SIG-M5 treated with dmso at 0.1 percent for 504 hours (cell line): ENCODE measurements at regions not wholly inside any gene's neighbourhood (a gene's known extent, or its start where the extent isn't known, plus 50 kb on each side); places are given as distances from the start of the nearest gene placed in this dataset.
"Not testable (repeated sequence)": the region's sequence is repeated elsewhere in the genome, so short reads cannot be mapped to it uniquely, and the experiment has no call there.

Experiments
- DNase-seq: peaks from one replicate; lab custom pipeline; 2025; ENCODE audit not compliant: unreplicated experiment; lab: John Stamatoyannopoulos, UW

DNA sequence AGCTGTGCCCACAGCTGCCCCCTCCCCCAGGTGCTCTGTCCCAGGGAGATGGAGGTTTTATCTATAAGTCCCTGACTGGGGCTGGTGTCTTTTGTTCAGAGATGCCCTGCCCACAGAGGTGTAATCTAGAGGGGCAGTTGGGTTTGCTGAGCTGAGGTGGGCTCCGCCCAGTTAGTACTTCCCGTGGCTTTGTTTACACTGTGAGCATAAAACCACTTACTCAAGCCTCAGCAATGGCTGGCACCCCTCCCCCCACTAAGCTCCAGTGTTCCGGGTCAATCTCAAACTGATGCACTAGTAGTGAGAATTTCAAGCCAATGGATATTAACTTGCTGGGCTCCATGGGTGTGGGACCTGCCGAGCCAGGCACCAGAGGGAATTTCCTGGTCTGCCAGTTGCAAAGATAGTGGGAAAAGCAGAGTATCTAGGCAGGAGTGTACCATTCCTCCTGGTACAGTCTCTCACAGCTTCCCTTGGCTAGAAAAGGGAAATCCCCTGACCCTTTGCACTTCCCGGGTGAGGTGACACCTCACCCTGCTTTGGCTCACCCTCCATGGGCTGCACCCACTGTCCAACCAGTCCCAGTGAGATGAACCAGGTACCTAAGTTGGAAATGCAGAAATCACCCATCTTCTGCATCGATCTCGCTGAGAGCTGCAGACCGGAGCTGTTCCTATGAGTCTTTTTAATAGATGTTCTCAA is 509.6 kb downstream of the TMEM38B start:
- DNase-seq = not testable (repeated sequence)

DNA sequence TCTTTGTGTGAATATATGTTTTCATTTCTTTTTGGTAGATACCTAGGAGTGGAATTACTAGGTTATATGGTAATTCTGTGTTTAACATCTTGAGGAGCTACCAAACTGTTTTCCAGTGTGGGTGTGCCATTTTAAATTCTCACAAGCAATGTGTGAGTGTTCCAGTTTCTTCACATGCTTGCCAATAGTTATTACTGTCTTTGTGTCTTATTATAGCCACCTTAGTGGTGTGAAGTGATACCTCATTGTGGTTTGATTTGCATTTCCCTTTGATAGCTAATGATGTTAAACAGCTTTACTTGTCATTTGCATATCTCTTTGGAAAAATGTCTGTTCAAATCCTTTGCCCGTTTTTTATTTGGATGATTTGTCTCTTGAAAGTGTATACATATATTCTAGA is 513.0 kb downstream of the TMEM38B start:
- DNase-seq = no peak

DNA sequence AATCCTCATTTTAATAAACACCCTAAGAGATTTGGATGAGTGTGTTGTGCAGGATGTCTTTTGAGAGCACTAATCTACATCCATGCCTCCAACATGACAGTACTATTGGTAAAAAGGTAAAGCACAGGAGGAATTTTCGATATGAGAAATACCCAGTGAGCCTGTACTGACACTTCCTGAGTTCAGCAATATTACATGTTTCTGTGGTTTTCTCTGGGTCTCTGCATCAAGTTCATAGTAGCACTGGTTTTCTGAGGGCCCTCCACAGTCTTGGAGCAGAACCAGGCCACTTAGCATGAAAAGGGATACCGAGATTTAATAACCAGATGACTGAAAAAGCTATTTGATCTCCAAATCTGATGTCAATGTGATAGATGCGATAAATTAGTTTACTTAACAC is 524.1 kb downstream of the TMEM38B start:
- no peak for DNase-seq

DNA sequence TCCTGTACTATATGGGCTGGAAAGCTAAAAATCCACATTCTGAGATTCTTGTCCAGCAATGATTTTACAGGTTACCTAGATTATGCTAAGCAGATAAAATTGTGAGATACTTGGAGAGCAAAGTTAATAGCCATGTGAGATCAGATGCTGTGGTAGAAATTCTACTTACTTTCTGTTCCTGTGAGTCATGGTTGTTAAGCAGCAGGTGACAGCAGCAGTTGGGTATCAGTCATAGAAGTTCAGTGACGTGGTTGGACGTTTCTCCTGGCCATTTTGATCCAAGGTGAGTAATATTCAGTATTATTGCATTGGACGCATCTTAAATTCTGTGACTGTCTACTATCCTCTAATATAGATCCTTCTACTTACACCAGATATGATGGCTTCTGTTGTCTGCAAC is 524.5 kb downstream of the TMEM38B start:
- no peak for DNase-seq

DNA sequence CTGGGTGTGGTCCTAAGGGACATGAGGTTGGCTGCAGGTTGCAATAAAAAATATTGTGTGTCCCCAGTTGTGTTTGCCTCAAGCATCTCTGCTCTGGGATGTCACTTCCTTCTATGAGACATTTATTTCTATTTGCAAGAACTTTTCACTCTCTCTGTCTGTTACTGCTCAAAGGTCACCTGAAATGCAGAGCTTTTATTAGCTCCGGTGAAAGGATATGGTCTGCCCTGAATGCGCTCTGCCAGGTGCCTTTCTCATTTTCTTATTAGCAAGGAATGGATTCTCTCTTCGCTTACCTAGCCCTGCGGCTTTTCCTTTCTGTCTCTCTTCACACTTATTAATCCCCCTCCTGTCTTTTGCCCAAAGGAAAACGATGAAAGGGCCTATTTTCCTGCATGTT is 526.1 kb downstream of the TMEM38B start:
- DNase-seq = no peak

DNA sequence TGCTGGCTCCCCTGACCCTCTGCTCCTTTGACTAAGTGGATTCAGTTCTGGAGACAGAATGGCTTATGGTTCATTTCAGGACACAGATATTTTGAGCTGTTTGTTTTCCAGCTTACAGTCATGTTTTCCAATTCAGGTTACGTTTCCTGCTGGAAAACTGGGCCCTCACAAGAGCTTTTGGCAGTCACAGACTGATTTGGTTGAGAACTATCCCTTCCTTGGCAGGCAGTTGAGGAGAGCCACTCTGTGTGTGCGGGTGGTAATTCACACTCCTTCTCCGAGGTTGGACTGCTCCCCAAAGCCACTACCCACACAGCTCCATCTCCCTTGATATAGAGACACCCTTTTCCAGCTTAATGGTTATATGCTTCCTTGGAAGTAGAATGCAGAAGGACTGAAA is 534.5 kb downstream of the TMEM38B start:
- DNase-seq = no peak

DNA sequence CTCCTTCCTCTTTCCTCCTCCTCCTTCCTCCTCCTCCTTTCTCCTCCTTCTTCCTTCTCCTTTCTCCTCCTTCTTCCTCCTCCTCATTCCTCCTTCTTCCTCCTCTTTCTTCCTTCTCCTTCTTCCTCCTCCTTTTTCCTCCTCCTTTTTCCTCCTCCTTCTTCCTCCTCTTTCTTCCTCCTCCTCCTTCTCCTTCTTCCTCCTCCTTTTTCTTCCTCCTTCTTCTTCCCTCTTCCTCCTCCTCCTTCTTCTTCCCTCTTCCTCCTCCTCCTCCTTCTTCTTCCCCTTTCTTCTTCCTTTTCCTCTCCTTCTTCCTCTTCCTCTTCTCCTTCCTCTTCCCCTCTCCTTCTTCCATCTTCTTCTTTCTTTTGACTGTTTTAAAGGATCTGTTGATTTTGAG is 538.8 kb downstream of the TMEM38B start:
- no peak for DNase-seq

DNA sequence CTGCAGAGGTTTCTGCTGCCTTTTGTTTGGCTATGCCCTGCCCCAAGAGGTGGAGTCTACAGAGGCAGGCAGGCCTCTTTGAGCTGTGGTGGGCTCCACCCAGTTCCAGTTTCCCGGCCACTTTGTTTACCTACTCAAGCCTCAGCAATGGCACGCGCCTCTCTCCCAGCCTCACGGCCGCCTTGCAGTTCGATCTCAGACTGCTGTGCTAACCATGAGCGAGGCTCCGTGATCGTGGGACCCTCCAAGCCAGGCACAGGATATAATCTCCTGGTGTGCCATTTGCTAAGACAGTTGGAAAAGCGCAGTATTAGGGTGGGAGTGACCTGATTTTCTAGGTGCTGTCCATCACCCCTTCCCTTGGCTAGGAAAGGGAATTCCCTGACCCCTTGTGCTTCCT is 566.6 kb downstream of the TMEM38B start:
- DNase-seq = not testable (repeated sequence)

DNA sequence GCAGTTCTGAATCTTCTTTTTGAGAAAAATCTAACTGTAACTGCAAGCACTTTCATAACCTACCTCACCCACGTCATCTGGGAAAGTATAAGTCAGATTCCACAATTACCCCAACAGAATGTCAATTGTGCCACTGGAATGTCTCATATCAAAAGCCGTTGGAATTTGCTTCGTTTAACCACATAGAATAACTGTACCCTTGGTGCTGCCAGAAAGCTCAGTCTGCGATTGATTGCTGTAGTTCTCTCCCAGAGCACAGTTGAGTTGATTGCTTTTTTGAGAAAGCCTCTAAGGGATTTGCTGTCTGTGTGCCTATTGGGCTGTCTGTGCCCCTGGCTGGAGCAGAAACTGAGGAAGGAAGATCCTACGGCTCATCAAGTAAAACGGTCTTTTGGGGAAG is 583.6 kb downstream of the TMEM38B start:
- no peak for DNase-seq

DNA sequence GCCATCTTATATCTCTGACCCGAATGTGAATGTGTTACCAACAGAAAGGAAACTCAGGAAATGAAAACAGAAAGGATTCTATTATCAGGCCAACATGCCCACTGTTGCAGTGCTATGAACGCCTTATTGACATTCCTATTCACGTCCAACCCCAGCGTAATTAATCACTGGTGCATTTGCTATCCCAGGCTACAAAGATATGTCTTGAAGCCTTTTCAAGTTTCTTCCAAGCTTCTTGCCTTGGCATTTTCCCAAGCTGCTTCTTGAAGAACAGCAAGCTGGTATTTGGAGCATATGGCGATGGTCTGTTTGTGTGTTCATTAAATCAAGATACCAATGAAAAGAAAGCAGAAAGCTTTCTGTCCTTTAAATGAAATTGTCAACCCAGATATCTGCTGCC is 579.2 kb upstream of the ZNF462 start:
- no peak for DNase-seq

DNA sequence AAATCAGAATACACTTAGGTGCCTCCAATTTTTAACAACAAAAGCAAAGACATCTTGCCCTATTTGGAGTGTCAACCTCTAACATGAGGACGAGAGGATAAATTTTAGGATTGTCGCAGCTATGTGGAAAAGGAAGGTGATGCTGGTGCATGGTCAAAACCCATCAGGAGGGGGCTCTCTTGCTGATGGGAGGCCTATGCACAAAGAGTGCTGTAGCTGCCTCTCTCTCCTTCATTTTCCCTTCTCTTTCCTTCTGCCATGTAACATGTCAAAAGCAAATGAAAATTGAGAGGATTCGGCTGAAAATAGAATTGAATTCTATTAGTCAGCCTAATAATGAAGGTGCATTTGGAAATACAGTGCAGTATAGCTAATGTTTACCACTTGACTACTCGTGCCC is 578.7 kb upstream of the ZNF462 start:
- no peak for DNase-seq

DNA sequence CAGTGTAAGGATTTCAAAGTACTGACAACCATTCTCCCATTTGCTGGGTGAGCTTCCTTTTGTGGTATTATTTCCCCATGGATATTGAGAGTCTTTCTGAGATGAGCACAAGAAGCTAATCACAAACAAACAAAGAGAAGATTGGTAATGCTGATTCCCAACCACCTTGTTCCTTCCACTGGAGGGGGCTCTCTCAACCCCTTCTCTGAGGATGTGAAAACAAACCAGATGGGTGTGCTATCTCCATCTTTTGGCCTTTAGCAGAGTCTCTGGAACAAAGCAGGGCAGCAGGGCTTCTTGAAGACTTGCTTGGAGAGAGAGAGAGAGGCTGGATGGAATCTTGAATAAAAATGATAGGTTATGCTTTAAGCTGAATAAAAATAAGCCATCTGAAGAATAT is 576.7 kb upstream of the ZNF462 start:
- DNase-seq = peak; percentile 16

DNA sequence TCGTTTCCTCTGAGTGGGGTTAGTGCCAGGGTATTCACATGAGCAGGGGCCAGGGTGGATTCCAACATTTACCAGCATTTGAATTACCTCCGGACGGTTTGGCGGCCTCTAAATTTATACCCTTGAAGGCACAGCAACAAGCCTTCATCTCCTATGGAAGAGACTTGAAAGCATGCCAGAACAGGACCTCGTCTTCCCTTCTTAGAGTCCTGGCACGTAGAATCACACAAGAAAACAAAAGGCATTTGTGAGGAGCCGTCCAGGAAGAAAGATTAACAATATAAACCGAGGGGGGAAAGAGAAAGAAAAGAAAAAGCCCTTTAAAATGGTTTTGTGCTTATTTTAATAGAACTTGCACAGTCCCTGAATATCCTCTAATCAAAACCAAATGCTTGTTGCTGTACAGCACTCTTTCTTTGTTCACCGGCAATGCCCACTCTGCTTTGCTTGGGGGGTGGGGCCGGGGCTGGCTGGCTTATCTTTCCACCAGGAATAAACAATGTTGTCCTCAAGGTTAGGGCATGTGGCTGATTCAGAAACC is 575.8 kb upstream of the ZNF462 start:
- no peak for DNase-seq

DNA sequence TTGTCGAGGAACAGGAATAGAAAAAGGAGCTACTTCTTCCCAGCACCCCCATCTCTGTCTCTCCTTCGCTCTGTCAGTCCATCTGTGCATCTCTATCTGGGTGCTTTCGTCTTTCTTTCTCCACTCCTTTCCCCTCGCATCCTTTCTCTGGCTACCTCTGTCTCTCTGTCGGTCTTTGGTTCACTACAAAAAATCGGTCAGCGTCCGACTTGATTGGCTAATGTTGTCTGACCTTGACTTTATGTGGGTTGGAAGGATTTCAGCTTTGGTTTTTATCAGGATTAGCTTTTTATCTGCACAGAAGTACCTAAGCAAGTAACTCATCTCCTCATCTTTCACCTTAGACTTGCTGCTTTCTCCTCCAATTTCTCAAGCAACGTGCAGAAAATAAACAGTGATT is 575.2 kb upstream of the ZNF462 start:
- no peak for DNase-seq

DNA sequence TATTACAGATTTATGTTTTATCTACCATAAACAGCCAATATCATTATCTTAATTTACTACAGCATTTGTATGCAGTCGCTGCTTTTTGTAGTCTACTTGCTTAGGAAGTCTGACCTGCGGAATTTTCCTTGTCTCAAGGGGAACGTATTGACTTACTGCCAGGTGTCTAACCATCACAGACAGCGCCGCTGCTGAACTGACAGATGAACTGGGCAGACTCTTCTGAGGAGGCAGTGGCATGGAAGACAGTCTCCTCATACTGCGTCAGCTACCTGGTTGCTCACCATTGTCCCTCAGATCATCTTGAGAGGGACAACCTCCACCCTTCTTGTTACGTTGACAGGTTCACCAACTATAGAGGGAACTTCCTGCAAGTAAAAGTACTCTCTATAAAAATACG is 574.3 kb upstream of the ZNF462 start:
- DNase-seq = no peak

DNA sequence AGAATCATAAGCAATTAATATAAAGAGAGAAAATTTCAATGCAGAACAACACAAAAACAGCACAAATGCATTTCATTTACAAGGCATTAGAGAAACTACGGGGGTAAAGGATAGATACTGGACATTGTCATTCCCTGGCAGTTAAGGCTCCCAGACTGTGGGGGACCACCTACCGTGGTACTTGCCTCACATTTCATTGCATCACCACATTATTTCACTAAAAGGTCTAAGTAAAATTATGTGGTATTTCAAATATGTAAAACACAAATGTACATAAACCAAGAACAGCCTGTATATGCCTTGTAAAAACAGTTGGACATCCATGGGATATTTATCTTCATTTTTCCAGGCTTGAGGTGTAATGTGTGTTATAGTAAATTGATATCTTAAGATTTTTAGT is 571.2 kb upstream of the ZNF462 start:
- DNase-seq = no peak

DNA sequence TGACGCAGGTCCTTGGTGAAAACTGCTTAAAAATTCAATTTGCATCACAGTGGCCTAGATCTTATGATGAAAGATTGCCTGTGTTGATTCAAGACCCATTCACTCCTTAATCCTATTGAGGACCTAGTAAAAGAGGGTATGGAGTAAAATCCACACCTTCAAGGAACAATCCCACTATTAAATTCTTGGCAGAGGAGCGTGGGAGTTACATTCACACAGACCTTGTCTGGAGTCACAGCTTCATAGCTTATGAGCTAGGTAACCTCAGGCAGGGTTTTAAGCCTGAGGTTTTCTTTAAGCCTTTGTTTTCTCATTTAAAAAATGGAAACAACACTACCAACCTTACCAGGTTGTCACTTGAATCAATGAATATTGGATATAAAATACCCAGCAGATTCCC is 566.5 kb upstream of the ZNF462 start:
- DNase-seq = no peak

DNA sequence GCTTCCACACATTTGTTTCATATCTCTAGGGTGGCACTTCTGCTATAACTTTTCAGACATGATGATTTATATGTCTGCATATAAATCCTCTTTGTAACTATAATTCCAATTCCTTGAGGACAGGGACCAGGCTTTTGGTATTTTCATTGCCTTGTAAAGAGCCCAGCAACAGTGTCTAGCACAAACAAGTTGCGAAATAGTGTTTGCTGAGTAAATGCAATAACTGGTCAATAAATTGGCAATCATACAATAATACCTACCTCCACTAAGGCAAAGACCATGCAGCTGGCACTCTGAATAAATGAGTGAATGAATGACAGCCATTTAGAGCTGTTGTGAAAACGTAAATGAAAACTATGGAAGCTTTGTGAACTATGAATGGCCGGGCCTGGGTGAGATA is 564.0 kb upstream of the ZNF462 start:
- no peak for DNase-seq

DNA sequence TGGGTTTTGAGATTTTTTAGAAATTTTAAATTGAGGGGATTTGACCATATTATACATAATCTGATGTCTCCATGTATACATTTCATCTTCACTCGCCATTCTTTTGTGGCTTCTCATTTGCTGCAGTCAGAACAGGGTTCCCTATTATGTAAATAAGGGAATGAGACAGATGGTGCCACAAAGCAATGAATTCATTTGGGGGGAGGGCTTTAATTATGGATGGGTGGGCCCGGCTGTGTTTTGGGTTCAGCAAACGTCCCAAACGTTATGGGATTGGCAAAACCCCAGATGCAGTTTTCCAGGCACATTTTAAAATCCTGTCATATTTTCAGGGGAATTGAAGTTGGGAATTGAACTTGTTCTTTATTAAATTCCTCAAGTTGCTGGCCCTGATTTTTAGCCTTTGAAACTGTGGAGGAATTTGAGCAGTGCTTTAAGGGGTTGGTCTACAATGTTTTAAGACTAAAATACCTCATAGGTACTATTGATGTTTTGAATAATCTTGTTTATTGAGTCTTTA is 558.5 kb upstream of the ZNF462 start:
- DNase-seq = no peak

DNA sequence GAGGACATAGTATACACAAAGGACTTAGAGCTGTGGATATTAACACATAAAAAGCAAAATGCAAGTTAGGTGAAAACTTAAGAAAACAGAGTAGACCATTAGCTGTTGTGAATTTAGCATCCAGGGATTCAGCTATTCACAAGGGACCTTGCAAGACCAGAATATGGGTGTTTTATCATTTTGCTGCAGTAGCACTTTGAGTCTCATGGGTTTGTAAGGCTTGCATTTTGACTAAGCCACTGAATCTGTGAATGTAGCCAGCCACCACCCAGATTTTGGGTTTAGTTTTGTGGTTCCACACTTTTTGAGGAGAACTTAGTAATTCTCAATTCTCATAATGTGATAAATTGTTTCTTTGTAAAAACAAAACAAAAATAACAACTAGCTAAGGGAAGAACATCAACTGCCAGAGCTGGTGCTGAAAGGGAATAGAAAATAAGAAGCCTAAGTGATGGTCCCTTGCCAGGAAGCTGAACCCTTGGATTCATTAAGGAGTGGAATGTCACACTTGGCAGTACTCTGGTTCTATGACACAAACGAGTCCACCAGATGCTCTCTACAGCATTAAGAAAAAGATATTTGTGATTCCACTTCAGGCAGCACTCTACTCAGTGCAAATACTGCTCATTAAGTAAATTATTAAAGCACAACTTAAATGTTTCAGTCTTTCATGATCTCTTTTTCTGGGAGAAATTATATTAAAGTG is 557.4 kb upstream of the ZNF462 start:
- DNase-seq = no peak

DNA sequence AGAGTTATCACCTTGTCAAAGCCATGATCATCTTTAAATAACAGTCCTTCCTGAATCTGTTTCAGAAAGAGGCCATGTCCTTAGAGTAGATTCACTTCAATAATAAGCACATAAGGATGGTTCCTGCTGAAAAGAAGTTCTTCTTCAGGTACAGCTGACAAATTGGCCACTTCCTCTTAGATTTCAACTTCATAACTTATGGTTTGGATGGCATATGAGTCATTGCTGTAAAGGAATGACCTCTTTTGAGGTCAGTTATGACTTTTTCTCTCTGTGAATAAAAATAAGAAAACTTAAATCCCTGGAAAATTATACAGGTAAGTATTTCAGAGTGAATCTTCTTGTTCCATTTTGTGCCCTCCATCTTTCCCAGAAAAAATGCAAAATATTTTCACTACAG is 555.3 kb upstream of the ZNF462 start:
- DNase-seq = no peak

DNA sequence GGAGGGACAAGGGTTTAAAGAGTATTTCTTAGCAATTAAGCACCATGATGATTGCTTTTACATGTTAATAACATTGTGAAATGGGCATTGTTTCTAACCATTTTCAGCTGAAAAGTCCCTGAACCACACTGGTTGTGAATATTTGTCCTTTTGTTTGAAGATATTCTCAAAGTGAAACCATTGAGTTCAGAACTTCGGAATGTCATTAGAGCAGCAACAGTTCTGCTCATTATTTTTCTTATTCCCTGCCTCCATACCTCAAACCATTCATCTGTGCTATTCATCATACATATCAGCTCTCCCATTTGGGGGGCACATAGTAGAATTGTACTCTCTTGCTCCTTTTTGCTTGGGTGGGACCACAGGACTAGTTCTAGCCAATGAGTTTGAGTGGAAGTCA is 553.0 kb upstream of the ZNF462 start:
- DNase-seq = no peak
